Fibroblast of the aortic adventitia (primary cell): ENCODE measurements at regions not wholly inside any gene's neighbourhood (a gene's known extent, or its start where the extent isn't known, plus 50 kb on each side); places are given as distances from the start of the nearest gene placed in this dataset.

Experiments
- DNase-seq: peaks from one replicate; pipeline ENCODE4 v3.0.0-alpha.2; 2010; ENCODE audit warnings: low read depth
- H3K4me3 ChIP-seq: 2 replicates; pipeline ENCODE4 v1.5.1; 2011; ENCODE audit warnings: low read depth, mild to moderate bottlenecking, control low read depth, low read length, moderate library complexity
- CTCF ChIP-seq: IDR thresholded peaks from 2 replicates; pipeline ENCODE4 v1.5.1; 2011; ENCODE audit warnings: mild to moderate bottlenecking, low read length, control low read depth, inconsistent platforms; ENCODE audit not compliant: insufficient read depth

- H3K4me3 ChIP-seq, result no peak overlapping the region
- TF ChIP-seq CTCF, result no peak
- no peak for DNase-seq
Observed at GRCh38 chr9:118268046-118268445, 563.8 kb downstream of the TLR4 start.

GRCh38 chr9:118269623-118270022 is 565.4 kb downstream of the TLR4 start:
- H3K4me3 ChIP-seq, result no peak overlapping the region
- DNase-seq, result no peak
- no peak for TF ChIP-seq CTCF

DNA sequence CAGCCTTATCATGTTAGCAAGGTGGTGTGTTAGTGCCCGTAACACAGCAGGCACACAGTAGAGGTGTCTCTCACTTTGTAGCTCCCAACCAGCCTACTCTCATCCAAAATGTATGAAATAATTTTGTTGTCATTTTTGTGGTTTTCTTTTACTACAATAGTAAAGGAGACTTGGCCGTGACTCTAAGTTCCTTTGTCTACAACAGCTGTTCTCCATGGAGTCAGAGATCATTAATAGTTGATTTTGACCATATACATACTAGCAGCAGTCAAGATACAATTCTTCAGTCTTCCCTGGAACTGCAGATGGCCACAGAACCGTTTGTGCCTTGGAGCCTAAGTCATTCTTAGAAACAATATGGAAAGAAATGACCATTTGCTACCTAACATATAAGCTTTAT is 567.1 kb downstream of the TLR4 start:
- TF ChIP-seq CTCF, result no peak
- no peak overlapping the region for H3K4me3 ChIP-seq
- DNase-seq, result no peak

DNA sequence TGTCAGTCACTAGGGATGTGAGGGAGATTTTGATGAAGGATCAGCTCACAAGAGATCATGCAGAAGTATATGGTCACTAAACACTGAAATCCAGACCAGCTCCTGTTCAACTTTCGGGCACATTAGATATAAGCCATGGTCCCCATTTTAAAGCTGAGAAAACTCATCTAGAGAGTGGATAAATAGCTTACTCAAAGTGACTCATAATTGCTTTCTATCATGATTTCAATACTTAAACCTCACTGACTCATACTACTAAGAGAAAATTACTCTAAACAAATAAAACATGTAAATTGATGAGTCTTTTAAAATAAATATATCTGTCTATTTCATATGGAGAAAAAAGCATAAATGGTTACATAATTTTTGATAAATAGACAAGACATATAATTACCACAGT is 567.7 kb downstream of the TLR4 start:
- no peak for DNase-seq
- no peak for TF ChIP-seq CTCF
- H3K4me3 ChIP-seq, result no peak overlapping the region

GRCh38 chr9:118273048-118273447 is 568.8 kb downstream of the TLR4 start:
- no peak overlapping the region for H3K4me3 ChIP-seq
- TF ChIP-seq CTCF, result no peak
- no peak for DNase-seq

DNA sequence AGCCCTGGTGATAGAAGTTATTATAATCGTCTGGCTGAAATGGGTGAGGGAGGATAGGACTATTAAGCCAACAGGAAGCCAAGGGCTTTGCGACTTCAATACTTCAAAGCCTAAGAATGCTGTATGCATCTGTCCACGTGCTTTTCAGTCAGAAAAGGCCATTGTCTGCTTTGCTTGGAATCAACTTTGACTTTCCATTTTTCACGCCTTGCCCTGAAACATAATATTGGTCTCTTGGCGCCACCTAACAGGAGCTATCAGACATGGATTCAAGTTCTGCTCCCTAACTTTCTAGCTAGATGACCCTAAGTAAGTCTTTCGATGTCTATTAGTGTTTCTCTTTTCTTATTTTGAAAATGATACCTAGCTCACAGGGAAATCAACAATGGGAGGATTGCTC is 572.6 kb downstream of the TLR4 start:
- no peak for TF ChIP-seq CTCF

DNA sequence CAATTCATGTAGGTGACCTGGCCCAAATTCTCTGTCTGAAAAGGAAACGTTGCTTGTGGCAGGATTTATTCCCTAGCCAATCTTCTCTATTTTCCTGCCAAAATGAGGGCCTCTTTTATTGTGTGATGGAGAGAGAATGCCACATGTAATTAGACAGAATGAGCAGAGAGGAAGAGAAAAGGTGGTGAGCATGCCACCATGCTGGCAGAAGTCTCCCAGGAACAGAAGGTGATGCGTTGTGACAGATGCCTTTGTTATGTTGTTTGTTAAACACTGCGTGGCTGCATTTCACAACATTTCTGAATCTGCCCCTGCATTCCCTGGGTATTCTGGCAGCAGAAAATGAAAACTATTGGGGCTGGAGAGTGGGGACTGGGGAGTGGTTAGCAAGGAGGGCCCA is 577.6 kb downstream of the TLR4 start:
- H3K4me3 ChIP-seq, result no peak overlapping the region
- no peak for TF ChIP-seq CTCF
- DNase-seq, result no peak

More for the DNA sequence above, 572.6 kb downstream of the TLR4 start:
- no peak overlapping the region for H3K4me3 ChIP-seq
- no peak for DNase-seq
